ENCODE measurements at regions not wholly inside any gene's neighbourhood (a gene's known extent, or its start where the extent isn't known, plus 50 kb on each side); places are given as distances from the start of the nearest gene placed in this dataset.

GRCh38 chr1:30645807-30646206 lies 77.6 kb downstream of the MATN1 start:
- ATAC-seq (no peak), DNase-seq (ENCODE audit: low spot score) (no peak), FAIRE-seq (no peak)
- intact Hi-C loops (cut with micrococcal nuclease; ENCODE audit: unreplicated experiment) (no loop called here), in situ Hi-C loops (cut with HindIII; ENCODE audit: extremely low pct_ligation_motif_present, low pct_unique_long_range_greater_than_20kb) (no loop called here)
- BruUV-seq (replicated peaks) = no TSS peak
- Histone ChIP-seq H3K27me3 (ENCODE audit: control insufficient read depth in 1 of 2, insufficient read depth in 2 of 2, low read length in 2 of 2) (peaks cover 0 to 19% of the 10 kb centered on the region in 2 experiments; a peak in 4 of 5 replicates), H3K4me3 (replicated peaks in 1 of 3; ENCODE audit: insufficient read depth in 1 of 3, low read depth in 2 of 3, low read length in 3 of 3) (no peak overlapping the region), H3K27ac (ENCODE audit: extremely low read length, insufficient read depth, low read length) (no peak overlapping the region), H2AFZ (ENCODE audit: low read length) (no peak overlapping the region), H4K20me1 (ENCODE audit: insufficient read depth, low read length) (no peaks in the 10 kb centered on the region), H3K4me1 (ENCODE audit: insufficient read depth, low read length) (no peaks in the 10 kb centered on the region), H3K4me2 (ENCODE audit: low read depth, low read length) (no peak overlapping the region), H3K79me2 (ENCODE audit: insufficient read depth, low read length) (no peaks in the 10 kb centered on the region), H3K9ac (ENCODE audit: insufficient read depth, low read depth, low read length) (no peak overlapping the region), H3K36me3 (replicated peaks in 1 of 2; ENCODE audit: control insufficient read depth in 1 of 2, insufficient read depth in 2 of 2, low read length in 2 of 2) (no peaks in the 10 kb centered on the region), H3K9me3 (ENCODE audit: low read length) (no peaks in the 10 kb centered on the region)
- 2% methylated on average over 3 of the region's 3 CpGs for WGBS (ENCODE audit: low lambda C conversion rate)
- ChIA-PET POLR2A (no interaction called here), CTCF (ENCODE audit: low intra/inter-chr PET ratio, low total read pairs) (no interaction called here)
- TF ChIP-seq ZNF225 (CRISPR knock-in tag; IDR thresholded peaks at IDR 0.05) = no peak
- no peak for TF ChIP-seq HNF4G (IDR thresholded peaks at IDR 0.05; ENCODE audit: borderline replicate concordance, low read depth, low read length)
- no peak for TF ChIP-seq HNF4G (CRISPR knock-in tag; IDR thresholded peaks at IDR 0.05; ENCODE audit: borderline replicate concordance, low read depth)
- TF ChIP-seq ZBTB3 (CRISPR knock-in tag; IDR thresholded peaks at IDR 0.05; ENCODE audit: borderline replicate concordance, low read depth) = no peak
- no peak for TF ChIP-seq RBM22 (optimal IDR thresholded peaks at IDR 0.05; ENCODE audit: low read length)
- no peak for TF ChIP-seq CENPX (CRISPR knock-in tag; IDR thresholded peaks at IDR 0.05)
- no peak for TF ChIP-seq SALL2 (CRISPR knock-in tag; IDR thresholded peaks at IDR 0.05)
- TF ChIP-seq ZBTB43 (CRISPR knock-in tag; conservative IDR thresholded peaks at IDR 0.05) = no peak
- TF ChIP-seq NCOR1 (IDR thresholded peaks at IDR 0.05; ENCODE audit: borderline replicate concordance, low read length) = no peak
- no peak for TF ChIP-seq ZBTB4 (CRISPR knock-in tag; IDR thresholded peaks at IDR 0.05; ENCODE audit: borderline replicate concordance)
- no peak for TF ChIP-seq RCOR2 (CRISPR knock-in tag; IDR thresholded peaks at IDR 0.05)
- no peak for TF ChIP-seq PHF21A (CRISPR knock-in tag; IDR thresholded peaks at IDR 0.05)
- no peak for TF ChIP-seq KLF11 (CRISPR knock-in tag; IDR thresholded peaks at IDR 0.05)
- TF ChIP-seq ZNF382 (CRISPR knock-in tag; IDR thresholded peaks at IDR 0.05; ENCODE audit: borderline replicate concordance) = no peak
- no peak for TF ChIP-seq ZNF496 (CRISPR knock-in tag; IDR thresholded peaks at IDR 0.05; ENCODE audit: insufficient replicate concordance)
- no peak for TF ChIP-seq ZNF160 (CRISPR knock-in tag; IDR thresholded peaks at IDR 0.05)
- TF ChIP-seq PPARG (CRISPR knock-in tag; conservative IDR thresholded peaks at IDR 0.05) = no peak
- TF ChIP-seq GTF2F1 (IDR thresholded peaks at IDR 0.05; ENCODE audit: low read length) = no peak
- no peak for TF ChIP-seq ZNF564 (CRISPR knock-in tag; IDR thresholded peaks at IDR 0.05)
